Karpas-422 (cell line): ENCODE measurements at regions not wholly inside any gene's neighbourhood (a gene's known extent, or its start where the extent isn't known, plus 50 kb on each side); places are given as distances from the start of the nearest gene placed in this dataset.

Experiments used
- DNase-seq: peaks from one replicate; pipeline ENCODE4 v3.0.0-alpha.2; 2015
- H2AFZ ChIP-seq: fragments of 200-600 bp; sonication (generic); 2 replicates; pipeline ENCODE4 v1.6.1; 2014; ENCODE audit warnings: antibody characterized with exemption, low read length, mixed read lengths
- H3K27ac ChIP-seq: fragments of 200-600 bp; sonication (generic); 2 replicates; pipeline ENCODE4 v1.5.1; 2014; ENCODE audit warnings: mild to moderate bottlenecking, low read length, moderate library complexity
- H3K27me3 ChIP-seq: fragments of 200-600 bp; sonication (generic); 2 replicates; pipeline ENCODE4 v1.6.1; 2014; ENCODE audit warnings: low read length, mixed read lengths
- H3K36me3 ChIP-seq: fragments of 200-600 bp; sonication (generic); 2 replicates; pipeline ENCODE4 v1.6.1; 2014; ENCODE audit warnings: low read length, mixed read lengths; ENCODE audit not compliant: insufficient read depth
- H3K4me1 ChIP-seq: fragments of 200-600 bp; sonication (generic); 2 replicates; pipeline ENCODE4 v1.6.1; 2014; ENCODE audit warnings: mild to moderate bottlenecking, low read length, mixed read lengths
- H3K4me2 ChIP-seq: fragments of 200-600 bp; sonication (generic); 2 replicates; pipeline ENCODE4 v1.6.1; 2014; ENCODE audit warnings: low read length, low read depth, mild to moderate bottlenecking; ENCODE audit not compliant: poor library complexity, severe bottlenecking
- H3K4me3 ChIP-seq: fragments of 200-600 bp; sonication (generic); 2 replicates; pipeline ENCODE4 v1.5.1; 2014; ENCODE audit warnings: mild to moderate bottlenecking, antibody characterized with exemption, low read length, mixed read lengths
- H3K79me2 ChIP-seq: fragments of 200-600 bp; sonication (generic); 2 replicates; pipeline ENCODE4 v1.6.1; 2014; ENCODE audit warnings: mild to moderate bottlenecking, low read length, mixed read lengths
- H3K9ac ChIP-seq: fragments of 200-600 bp; sonication (generic); 2 replicates; pipeline ENCODE4 v1.6.0; 2014; ENCODE audit warnings: low read length
- H3K9me2 ChIP-seq: fragments of 200-600 bp; sonication (generic), shearing (Covaris generic); replicated peaks from 2 replicates; pipeline ENCODE4 v1.6.0; 2014; ENCODE audit warnings: mild to moderate bottlenecking, low read length, moderate library complexity; ENCODE audit not compliant: insufficient read depth
- H3K9me3 ChIP-seq: fragments of 300-700, 200-600 bp; sonication (generic); 2 replicates; pipeline ENCODE4 v1.6.1; 2014; ENCODE audit warnings: low read length, mixed read lengths
- H4K20me1 ChIP-seq: fragments of 200-600 bp; sonication (generic); 2 replicates; pipeline ENCODE4 v1.6.1; 2014; ENCODE audit warnings: mild to moderate bottlenecking, antibody characterized with exemption, low read length, low read depth; ENCODE audit not compliant: insufficient read depth

DNA sequence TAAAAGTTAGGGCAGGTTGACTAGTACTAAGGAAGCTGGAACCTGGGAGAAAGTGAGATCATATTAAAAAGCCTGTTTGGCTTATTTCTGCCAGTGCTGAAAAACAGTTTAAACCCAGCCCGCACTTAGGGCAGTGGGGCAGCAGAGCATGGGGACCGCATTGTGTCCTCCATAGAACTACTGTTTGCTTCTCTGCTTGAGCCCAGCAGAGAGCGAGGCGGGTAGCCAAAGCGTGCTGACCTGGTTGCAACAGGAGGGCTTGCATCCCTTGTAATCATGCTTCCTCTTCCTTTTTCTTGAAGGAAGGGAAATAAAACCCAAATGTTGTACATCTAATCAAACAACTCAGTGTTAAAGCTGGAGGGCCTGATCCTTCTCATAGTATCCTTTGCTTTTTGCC lies 82.5 kb upstream of the HOXC13 start:
- DNase-seq, result no peak
- H3K9ac ChIP-seq, result no peak overlapping the region
- no peak overlapping the region for H3K4me2 ChIP-seq
- H3K36me3 ChIP-seq, result no peaks in the 10 kb centered on the region
- H4K20me1 ChIP-seq, result no peaks in the 10 kb centered on the region
- H3K4me1 ChIP-seq, result no peaks in the 10 kb centered on the region
- no peak overlapping the region for H3K27ac ChIP-seq
- H3K9me3 ChIP-seq, result no peaks in the 10 kb centered on the region
- no peaks in the 10 kb centered on the region for H3K27me3 ChIP-seq
- H2AFZ ChIP-seq, result no peak overlapping the region
- H3K4me3 ChIP-seq, result no peak overlapping the region
- no peaks in the 10 kb centered on the region for H3K79me2 ChIP-seq
- H3K9me2 ChIP-seq, result no peaks in the 10 kb centered on the region

GRCh38 chr12:53857666-53858065 lies 81.0 kb upstream of the HOXC13 start:
- Histone ChIP-seq H3K27me3 (no peaks in the 10 kb centered on the region), H3K4me3 (no peak overlapping the region), H4K20me1 (no peaks in the 10 kb centered on the region)

DNA sequence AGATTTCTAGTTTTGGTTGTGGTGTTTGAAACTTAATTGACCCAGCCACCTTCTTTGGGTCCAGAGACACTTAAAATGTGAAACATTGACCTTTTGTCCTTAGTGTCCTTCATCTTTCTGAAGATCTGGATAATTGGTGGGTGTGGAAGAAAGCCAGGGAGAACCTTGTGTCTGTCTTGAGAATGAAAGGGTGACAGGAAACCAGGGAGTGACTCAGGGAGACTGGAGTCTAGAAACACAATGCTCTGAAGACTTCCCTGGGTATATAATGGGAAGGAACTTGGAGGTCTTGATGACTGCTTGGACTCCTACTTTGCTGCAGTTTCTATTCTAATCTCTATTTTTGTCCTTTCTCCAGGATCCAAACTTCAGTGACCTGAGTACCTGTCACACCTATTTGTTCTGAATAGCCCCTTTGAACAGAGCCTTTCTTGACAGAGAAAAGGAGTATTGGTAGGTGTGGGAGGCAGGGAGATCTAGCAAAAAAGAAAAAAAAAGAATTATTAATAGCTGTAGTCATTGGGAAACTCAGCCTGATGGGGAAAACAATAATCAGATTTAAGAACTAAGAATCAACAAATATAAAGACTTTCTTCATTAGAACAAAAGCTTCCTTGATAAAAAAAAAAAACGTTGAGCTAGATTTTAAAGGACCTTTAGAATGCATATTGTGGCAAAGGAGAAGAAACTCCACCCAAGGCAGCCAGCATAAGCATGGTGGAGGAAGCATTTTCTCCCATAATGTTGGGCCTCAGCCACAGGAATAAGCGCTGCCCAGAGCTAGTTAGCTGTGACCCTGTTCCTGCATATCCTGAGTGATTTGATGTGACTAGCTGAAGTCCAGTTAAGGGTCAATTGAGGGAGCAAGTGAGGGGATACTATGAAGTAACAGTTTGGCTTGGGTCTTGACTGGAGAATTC lies 77.9 kb upstream of the HOXC13 start:
- Histone ChIP-seq H3K27me3 (no peaks in the 10 kb centered on the region), H3K79me2 (no peaks in the 10 kb centered on the region), H3K9ac (no peak overlapping the region), H3K9me3 (no peaks in the 10 kb centered on the region), H4K20me1 (no peaks in the 10 kb centered on the region), H3K4me3 (no peak overlapping the region), H3K9me2 (no peaks in the 10 kb centered on the region), H2AFZ (no peak overlapping the region), H3K27ac (no peak overlapping the region), H3K4me1 (no peaks in the 10 kb centered on the region), H3K36me3 (no peaks in the 10 kb centered on the region), H3K4me2 (no peak overlapping the region)
- DNase-seq, result no peak

More at GRCh38 chr12:53857666-53858065, 81.0 kb upstream of the HOXC13 start:
- no peak for DNase-seq
- H3K79me2 ChIP-seq, result no peaks in the 10 kb centered on the region
- no peaks in the 10 kb centered on the region for H3K36me3 ChIP-seq
- H3K9ac ChIP-seq, result no peak overlapping the region
- H2AFZ ChIP-seq, result no peak overlapping the region
- H3K9me2 ChIP-seq, result no peaks in the 10 kb centered on the region
- no peaks in the 10 kb centered on the region for H3K4me1 ChIP-seq
- no peak overlapping the region for H3K4me2 ChIP-seq
- no peak overlapping the region for H3K27ac ChIP-seq
- H3K9me3 ChIP-seq, result no peaks in the 10 kb centered on the region

DNA sequence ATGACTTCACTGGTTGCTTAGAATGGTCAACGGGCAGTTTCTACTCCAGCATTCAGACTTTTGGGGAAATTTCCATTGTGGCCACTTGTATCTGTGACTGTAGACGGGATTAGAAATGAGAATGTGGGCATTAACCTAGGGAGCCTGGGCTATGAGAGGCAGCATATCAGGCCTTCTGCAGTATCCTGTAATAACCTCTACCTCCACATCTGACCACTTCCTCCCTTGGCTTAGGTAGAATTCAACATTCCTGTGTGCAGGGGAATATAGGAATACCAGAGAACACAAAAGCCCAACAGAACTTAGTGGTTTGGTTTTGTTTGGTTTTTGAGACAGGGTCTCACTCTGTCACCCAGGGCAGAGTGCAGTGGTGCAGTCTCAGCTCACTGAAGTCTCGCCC lies 76.4 kb upstream of the HOXC13 start:
- H3K4me2 ChIP-seq, result no peak overlapping the region
- H2AFZ ChIP-seq, result no peak overlapping the region
- H3K27me3 ChIP-seq, result no peaks in the 10 kb centered on the region
- no peaks in the 10 kb centered on the region for H3K9me2 ChIP-seq
- H3K79me2 ChIP-seq, result no peaks in the 10 kb centered on the region
- H3K36me3 ChIP-seq, result no peaks in the 10 kb centered on the region
- no peak for DNase-seq
- no peaks in the 10 kb centered on the region for H3K9me3 ChIP-seq
- no peaks in the 10 kb centered on the region for H4K20me1 ChIP-seq
- H3K4me3 ChIP-seq, result no peak overlapping the region
- no peak overlapping the region for H3K27ac ChIP-seq
- H3K4me1 ChIP-seq, result no peaks in the 10 kb centered on the region
- H3K9ac ChIP-seq, result no peak overlapping the region

- H3K9ac ChIP-seq, result no peak overlapping the region
- no peak overlapping the region for H3K4me2 ChIP-seq
- H3K4me1 ChIP-seq, result no peaks in the 10 kb centered on the region
- H3K9me2 ChIP-seq, result no peaks in the 10 kb centered on the region
- no peaks in the 10 kb centered on the region for H3K79me2 ChIP-seq
- H3K27me3 ChIP-seq, result no peaks in the 10 kb centered on the region
- H3K36me3 ChIP-seq, result no peaks in the 10 kb centered on the region
- no peak overlapping the region for H3K27ac ChIP-seq
- H2AFZ ChIP-seq, result no peak overlapping the region
- no peaks in the 10 kb centered on the region for H3K9me3 ChIP-seq
- no peak overlapping the region for H3K4me3 ChIP-seq
- no peaks in the 10 kb centered on the region for H4K20me1 ChIP-seq
- no peak for DNase-seq
These were observed 75.8 kb upstream of the HOXC13 start for GRCh38 chr12:53862831-53863230.

GRCh38 chr12:53866727-53867126 lies 71.9 kb upstream of the HOXC13 start:
- Histone ChIP-seq H3K79me2 (no peaks in the 10 kb centered on the region), H3K4me1 (no peaks in the 10 kb centered on the region), H2AFZ (no peak overlapping the region), H3K36me3 (no peaks in the 10 kb centered on the region), H3K9ac (no peak overlapping the region), H3K9me3 (no peaks in the 10 kb centered on the region), H3K27me3 (no peaks in the 10 kb centered on the region), H3K4me2 (no peak overlapping the region), H3K27ac (no peak overlapping the region), H3K9me2 (no peaks in the 10 kb centered on the region), H3K4me3 (no peak overlapping the region), H4K20me1 (no peaks in the 10 kb centered on the region)
- DNase-seq, result no peak

- no peak overlapping the region for H3K4me2 ChIP-seq
- no peak overlapping the region for H3K4me3 ChIP-seq
- H2AFZ ChIP-seq, result no peak overlapping the region
- no peaks in the 10 kb centered on the region for H4K20me1 ChIP-seq
- no peak for DNase-seq
- no peak overlapping the region for H3K9ac ChIP-seq
- H3K79me2 ChIP-seq, result no peaks in the 10 kb centered on the region
- H3K27me3 ChIP-seq, result no peaks in the 10 kb centered on the region
- no peaks in the 10 kb centered on the region for H3K9me3 ChIP-seq
- H3K4me1 ChIP-seq, result no peaks in the 10 kb centered on the region
- no peak overlapping the region for H3K27ac ChIP-seq
- no peaks in the 10 kb centered on the region for H3K9me2 ChIP-seq
- H3K36me3 ChIP-seq, result no peaks in the 10 kb centered on the region
These were observed 71.2 kb upstream of the HOXC13 start for GRCh38 chr12:53867216-53868012.

- no peaks in the 10 kb centered on the region for H3K9me3 ChIP-seq
- no peak for DNase-seq
- no peaks in the 10 kb centered on the region for H4K20me1 ChIP-seq
- H3K27me3 ChIP-seq, result no peaks in the 10 kb centered on the region
- H3K27ac ChIP-seq, result no peak overlapping the region
- H3K79me2 ChIP-seq, result no peaks in the 10 kb centered on the region
- H3K4me1 ChIP-seq, result no peaks in the 10 kb centered on the region
- H3K4me3 ChIP-seq, result no peak overlapping the region
- H3K4me2 ChIP-seq, result no peak overlapping the region
- H3K9ac ChIP-seq, result no peak overlapping the region
- H3K9me2 ChIP-seq, result no peaks in the 10 kb centered on the region
- no peaks in the 10 kb centered on the region for H3K36me3 ChIP-seq
- H2AFZ ChIP-seq, result no peak overlapping the region
These were observed 70.1 kb upstream of the HOXC13 start for GRCh38 chr12:53868511-53868986.
